CD4-positive, alpha-beta T cell treated with Interleukin-2 at 100 ng/mL for 4 hours (primary cell): ENCODE measurements at regions not wholly inside any gene's neighbourhood (a gene's known extent, or its start where the extent isn't known, plus 50 kb on each side); places are given as distances from the start of the nearest gene placed in this dataset.
A peak's percentile ranks its signal among the peaks of the same experiment; 100 is the strongest.

Source experiments
- DNase-seq: peaks from one replicate; pipeline ENCODE4 v3.0.0-alpha.2; 2020; ENCODE audit warnings: low spot score

DNA sequence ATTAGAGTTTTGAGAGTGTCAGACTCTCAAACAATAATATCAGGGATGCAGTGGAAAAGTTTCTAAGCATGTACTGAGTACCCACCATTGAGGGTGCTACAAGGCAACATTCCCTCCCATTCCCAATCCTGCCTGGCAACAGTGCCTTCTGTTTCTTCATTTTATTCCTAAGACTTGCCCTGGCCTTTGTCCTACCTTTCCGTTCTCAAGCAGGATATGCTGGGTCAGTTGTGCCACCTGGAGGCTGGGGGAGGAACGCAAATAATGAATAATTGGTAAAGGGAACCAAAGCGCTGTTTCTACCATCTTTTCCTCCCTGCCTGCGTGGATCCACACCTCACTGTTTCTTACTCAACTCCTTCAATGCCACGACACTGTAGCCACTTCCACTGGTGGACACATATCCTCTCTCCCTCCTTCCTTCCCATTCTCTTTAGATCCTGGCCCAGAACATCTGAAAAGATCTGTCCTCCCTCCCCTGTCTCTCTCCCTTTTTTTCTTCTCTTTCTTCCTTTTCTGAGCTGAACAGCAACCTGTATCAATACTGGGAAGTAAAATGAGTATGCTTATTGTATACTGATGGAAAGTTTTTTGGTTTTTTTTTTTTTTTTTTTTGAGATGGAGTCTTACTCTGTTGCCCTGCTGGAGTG lies 149.5 kb downstream of the C9orf152 start:
- peak; percentile 55 for DNase-seq

DNA sequence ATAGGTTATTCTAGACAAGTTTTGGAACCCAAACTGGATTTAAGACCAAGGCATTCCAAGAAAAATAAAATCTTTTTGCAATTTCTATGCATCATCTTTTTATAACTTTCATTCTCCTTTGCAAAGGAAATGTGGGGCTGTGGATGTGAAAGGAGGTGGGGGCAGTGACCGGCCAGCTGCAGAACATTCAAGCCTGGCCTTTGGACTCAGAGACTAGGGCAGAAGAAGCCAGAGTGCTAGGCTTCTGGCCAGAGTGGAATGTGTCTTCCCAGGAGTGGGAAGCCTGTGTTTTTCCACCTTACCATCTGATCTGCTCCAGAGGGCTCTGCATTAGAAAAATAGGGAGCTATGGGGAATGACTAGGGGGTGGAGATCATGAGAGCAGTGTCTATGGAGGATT lies 148.5 kb downstream of the C9orf152 start:
- no peak for DNase-seq

DNA sequence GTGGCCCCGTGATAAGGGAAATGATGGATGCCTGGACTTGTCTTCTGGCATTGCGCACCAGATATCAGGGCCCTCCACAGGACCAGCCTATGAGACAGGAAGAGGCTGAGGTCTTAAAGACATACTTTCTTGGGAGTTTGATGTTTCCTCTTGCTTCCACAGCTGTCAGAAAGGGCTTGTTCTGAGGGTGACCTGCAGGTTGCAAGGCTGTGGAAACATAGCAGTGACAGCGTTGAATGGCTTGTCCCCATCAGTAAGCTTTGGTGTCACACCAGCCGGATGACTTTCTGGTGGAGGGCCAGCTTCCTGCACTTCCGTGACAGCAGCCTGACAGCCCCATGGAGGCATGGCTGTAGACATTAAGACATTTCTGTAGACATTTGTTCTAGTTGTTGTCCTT lies 143.2 kb downstream of the C9orf152 start:
- DNase-seq = no peak

DNA sequence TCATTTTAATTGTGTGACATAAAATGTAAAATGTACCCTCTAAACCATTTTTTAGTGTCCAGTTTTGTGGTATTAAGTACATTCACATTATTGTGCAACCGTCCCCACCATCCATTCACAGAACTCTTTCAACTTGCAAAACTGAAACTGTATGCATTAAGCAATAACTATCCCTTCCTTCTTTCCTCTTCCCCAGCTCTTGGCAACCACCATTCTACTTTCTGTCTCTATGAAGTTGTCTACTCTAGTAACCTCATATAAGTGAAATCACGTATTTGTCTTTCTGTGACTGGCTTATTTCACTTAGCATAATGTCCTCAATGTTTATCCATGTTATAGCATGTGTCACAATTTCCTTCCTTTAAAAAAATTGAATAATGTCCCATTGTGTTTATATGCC lies 142.4 kb downstream of the C9orf152 start:
- no peak for DNase-seq

DNA sequence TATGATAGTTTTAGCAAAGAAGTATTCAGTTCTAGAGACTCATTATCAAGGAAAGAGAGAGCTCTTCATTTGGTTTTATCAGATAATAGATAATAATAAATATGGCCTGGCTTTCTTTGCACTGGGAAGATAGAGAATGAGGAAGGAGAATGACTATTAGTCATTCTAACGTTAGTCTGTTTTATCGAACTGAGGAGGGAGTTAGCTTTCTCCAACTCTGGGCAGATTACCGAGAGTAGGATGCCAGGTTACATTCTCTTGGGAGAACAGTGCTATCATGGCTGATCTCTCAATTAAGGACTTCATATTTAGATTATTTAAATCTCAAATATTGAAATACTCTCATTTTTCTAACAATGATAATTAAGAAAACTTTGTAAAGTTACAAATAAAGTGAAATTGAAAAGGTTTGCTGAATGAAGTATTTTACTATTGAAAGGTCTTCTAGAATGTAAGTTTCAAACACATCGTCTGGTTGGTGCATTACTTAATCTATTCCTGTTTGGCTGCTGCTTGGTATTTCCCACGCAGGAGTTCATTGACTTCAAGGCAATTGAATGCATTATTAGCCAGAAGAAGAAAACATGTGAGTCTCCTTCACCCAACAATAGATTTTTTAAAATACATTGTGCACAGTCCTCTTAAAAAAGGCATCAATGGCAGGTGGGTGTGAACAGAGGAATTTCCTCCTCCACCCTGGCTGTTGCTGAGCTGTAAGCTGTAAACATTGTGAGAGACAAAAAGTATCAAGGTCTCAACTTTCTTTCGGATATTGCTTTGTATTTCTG lies 140.8 kb downstream of the C9orf152 start:
- DNase-seq = no peak

DNA sequence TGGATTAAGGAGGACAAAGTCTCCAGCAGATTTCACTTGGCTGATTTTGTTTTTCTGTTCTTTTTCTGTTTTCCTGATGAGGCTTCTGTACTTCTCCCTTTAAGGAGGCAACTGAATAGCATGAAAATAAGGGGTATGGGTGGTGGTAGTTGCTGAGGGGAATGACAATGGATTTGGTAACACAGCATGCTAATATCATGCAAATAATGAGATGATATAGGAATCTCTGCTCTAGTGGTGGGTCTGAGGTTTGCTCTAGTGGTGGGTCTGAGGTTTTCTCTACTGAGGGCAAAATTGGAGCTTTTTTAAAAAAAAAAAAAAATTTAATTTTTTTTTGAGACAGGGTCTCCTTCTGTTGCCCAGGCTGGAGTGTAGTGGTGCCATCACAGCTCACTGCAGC lies 139.7 kb downstream of the C9orf152 start:
- DNase-seq = no peak

DNA sequence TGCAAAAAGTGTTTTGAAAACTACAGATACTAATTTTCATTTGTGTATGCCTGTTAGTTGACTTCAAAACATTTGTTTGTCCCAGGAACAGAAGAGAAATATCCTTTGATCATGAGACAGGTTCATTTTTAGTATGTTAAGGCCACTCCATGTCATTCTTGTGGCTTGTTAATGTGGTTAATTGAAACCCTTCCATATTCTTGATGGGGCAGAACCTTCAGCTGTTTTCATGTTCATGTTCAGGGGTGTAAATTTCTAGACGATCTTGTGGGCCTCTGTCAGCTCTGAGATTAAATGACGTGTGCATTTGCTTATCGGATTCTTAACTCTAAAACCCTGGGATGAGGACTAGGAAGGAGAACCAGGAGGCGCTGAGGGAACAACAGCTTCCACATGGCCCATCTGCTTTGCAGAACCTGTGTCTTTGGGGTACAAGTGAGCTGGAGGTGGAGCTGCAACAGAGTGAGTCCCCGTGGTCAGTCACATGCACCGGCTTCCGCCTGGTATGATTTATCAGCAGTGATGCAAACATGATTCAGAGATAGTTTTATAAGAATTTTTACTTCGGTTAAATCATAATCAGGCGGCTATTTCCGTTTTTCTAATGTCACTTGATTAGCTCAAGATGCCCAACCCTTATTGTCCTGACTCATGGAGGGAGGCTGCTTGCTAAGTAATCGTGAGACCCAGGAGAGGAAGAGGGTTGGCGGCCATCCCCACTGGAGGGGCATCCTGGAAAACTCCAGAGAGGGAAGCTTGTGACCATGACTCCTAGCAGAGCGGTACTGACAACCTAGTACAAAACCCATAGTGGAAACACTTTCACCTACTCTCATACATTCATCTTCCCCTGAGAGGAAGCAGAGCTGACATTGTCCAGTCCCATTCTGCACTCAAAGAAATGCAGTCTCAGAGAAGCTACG lies 138.4 kb downstream of the C9orf152 start:
- no peak for DNase-seq

DNA sequence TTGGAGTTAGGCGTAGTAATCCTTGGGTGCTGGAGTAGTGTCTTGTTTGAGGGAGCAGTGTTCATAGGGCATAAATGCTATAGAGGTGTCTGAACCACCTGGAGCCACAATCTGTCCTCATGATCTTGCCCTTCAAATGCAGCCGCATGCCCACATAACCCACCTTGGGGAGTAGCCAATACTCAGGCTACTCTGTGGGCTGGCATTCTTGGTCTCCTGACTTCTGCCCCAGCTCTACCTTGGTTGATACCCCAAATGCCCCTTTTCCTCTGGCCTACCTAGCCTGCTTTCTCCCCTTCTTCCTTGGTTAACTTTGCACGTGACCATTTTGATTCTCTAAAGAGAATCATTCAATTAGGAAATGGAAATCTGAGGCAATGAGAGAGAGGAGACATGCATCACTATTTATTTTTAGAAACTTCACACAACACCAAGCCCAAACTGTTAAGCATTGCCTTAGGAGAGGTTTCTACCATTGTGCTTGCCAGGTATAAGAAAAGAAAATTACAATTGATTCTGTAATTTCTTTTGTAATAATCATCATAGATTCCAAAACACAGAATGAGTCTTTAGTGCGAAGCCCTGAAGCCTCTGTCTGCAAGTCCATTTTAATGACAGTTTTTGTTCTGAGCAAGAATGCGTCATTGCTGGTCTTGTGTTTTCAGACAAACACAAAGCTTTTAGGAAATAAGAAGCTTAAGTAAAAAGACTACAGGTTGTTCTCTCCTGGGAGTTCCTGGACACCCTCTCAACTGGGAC lies 135.2 kb downstream of the C9orf152 start:
- DNase-seq = no peak

DNA sequence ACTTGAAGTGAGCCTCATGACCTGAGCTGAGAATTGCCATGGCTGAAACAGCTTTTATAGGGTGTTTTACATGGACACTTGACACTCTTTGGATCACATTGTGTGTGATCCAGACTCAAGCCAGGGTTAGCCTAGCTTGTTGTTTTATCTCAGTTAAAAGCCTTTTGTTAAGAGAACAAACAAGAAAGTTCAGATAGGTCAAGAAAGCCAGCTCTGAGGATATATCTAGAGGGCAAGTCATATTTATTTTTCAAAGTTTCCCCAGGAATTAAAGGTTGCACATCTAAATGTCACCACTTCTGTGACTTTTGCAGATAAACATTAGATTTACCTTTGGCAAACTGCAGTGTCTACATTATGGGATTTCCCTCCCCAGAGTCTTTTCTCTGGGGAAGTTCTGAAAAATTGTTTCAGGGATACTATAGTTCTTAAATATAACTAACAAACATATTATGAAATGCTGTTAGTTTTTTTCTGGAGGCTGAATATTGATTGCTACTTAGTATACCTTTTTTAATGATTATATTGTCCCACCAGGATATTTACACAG lies 134.5 kb downstream of the C9orf152 start:
- DNase-seq = no peak

DNA sequence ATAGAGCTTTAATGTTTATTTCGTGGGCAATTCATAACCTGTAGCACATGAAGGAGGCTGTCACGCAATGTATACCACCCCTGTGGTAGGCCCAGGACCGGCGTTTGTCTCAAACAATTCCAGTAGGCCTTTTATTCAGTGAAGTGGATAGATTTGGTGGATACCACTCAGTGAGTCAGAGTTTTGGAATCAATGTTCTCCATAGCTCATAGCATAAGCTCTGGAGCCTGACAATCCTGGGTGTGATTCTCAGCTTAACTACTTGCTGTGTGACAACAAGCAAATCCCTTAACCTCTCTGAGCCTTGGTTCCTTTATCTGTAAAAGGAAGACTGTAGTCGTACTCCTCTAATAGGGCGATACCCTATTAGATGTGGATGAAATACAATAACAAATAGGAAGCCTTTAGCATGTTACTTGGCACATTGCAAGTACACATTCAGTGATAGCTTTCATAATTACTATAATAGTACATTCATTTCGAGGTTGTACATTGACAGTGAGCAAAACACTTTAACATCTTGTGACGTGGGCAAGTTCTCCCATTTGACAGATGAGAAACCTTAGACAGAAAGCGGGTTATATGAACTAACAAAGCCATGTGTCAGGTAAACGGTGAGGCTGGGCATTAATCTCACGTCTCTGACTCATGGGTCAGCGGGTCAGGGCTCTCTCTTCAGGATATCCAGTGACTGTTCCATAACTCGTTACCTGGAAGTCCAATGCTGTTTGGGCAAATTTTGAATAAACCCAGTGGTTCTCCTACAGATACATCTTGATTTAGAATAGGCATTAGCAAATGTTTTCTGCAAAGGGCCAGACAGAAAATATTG lies 130.8 kb downstream of the C9orf152 start:
- DNase-seq = no peak

DNA sequence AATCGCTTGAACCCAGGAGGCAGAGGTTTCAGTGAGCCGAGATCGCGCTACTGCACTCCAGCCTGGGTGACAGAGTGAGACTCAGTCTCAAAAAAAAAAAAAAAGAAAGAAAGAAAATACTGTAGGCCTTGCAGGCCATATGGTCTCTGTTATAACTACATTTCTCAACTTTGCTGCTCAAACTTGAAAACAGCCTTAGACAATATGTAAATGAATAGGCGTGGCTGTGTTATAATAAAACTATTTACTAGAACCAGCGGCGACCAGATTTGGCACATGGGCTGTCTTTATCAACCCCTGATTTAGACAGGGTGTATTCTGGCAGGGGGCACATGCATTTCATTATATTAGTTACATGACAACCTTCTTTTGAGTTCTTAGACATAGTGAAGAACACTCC lies 130.0 kb downstream of the C9orf152 start:
- DNase-seq = no peak

DNA sequence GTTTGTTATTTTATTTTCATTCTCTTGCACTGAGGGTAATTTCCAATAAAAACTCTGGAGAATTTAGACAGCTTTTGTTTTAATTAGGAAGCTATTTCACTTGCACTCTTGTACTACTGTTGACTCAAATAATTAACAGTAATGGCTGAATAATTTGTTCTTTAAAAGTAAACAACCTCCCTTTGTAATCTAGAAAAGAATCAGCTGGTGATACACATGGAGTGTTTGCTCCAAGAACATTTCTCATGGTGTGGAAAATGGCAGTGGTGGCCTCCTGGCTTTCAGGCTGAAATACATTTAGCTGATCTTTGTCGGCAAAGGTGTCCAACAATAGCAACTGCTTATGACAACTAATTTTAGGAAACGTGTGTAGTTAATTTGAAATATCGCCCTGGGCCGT lies 129.4 kb downstream of the C9orf152 start:
- DNase-seq = no peak

DNA sequence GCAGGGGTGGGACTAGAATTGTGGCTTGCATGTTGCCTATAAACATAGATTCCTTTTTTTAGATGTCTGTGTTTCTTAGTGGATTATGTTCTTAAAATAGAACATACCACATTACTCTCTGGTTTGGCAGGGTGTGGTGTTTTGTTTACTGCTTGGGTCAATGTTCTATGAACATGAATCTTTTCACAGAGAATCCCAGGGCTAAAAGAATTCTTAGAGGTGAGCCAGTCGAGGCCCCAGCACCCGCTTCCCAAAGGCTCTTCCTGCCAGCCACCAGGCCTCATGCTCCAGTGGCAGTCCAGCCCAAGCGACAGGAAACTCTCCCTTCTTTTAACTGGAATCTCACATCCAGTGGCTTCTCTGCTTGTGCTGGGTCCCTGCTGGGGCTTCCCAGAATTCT lies 126.6 kb downstream of the C9orf152 start:
- no peak for DNase-seq

DNA sequence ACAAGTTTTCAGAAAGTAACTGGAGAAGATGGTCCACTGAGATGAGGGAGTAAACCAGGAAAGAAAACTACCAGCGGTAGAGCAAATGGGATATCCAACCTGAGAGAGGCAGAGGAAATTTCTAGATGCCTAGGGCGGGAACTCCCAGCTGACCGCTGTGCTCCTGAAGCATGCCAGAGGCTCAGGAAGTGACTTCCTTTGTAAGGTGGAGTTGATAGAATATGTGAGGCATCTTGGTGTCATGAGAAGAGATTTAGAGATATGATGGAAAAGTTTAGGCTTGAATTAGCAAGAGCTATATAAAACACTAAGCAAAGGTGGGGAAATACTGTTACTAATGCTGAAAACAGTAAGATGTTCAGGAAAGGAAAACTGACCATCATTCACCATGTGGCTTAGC lies 124.1 kb downstream of the C9orf152 start:
- DNase-seq = no peak

DNA sequence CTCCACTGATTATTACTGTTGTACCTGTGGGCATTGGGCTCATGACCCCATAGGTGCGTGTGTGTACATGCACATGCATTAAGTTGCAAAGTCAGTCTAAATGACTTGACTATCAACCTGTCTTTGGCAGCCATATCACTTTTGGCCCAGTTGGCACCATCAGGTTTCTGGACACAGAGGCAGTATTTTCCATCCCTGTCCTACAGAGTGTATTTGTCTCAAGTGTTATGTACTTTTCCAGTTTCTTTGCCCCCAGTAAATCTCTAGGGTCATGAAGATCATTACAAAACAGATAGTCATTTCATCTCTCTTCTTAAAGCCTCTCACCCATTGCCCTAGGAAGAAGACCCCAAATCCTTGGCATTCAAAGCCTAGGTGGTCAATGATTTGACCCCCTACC lies 121.4 kb downstream of the C9orf152 start:
- no peak for DNase-seq

DNA sequence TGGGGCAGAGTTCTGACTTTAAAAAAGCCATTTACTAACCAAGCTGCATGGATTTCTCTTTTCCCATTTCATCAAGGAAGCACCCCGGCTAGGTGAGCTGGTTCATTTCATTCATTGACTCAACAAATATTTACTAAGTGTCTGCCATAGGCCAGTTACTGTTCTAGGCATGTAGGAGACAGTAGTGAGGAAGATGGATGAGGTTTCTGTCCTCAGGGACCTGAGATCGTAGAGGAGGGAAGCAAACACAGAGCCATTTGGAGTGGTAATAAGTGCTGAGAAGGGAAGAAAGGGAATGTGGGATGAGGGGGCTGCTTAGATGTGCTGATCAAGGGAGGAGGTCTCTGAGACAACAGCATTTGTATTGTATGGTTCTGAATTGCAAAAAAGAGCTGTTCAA lies 120.4 kb downstream of the C9orf152 start:
- DNase-seq = no peak

DNA sequence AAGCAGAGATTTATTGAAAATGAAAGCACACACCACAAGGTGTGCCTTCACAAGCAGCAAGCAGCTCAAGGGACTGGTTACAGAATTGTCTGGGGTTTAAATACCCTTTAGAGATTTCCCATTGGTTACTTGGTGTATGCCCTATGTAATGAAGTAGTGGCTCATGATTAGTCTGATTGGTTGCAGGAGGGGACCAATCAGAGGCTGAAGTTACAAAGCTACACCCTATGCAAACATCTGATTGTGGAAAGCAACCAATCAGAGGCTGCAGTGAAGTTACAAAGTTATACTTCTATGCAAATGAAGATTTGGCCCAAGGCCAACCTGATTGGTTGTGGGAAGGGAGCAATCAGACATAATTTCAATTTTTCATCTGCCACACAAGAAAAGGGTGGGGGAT lies 119.9 kb downstream of the C9orf152 start:
- no peak for DNase-seq

DNA sequence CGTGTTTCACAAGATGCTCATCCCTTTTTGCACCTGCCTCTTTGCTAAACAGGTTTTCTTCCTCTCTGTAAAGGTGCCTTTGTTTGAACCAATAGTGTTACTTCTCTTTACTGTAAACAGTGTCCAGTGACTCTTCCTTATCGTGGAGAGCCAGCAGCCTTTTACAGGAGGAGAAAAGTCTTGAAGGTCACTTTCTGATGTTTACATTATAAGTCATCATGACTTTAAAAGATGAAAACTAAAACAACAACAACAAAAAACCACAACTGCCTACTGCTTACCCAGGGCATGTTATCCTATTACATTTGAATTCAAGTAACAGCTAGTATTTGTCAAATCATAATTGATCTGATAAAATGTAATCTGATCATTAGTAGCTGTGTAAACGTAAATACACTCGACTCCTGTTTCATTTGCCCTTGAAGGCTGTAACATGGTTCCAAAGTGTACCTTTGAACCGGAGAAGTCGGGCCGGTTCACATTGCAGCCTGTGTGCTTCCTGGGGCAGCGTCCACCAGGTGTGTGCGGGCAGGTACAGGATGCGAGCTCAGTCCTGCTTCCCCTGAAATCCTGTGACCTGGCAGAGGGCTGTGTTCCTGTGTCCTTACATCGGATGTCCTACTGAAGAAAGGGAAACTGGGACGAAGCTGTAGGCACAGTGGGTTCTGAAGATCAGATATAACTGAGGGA lies 118.1 kb downstream of the C9orf152 start:
- no peak for DNase-seq

DNA sequence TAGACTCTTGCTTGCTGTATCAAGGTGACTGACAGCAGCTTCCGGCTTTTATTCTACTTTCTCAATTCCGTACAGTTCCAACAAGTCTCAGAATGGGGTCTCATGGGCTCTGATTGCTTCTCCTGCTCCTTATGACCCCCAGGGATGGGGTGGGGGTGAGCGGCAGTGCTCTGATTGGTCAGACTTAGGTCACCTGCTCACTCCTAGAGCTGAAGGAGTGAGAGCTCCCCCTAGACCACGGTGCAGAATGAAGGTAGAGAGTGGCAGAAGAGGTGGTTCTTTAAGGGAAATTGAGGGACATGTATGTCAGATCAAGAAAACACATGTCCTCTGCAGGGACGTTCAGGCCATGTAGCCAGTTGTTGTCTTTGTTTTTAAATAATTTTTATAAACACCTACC lies 115.2 kb downstream of the C9orf152 start:
- DNase-seq = no peak

DNA sequence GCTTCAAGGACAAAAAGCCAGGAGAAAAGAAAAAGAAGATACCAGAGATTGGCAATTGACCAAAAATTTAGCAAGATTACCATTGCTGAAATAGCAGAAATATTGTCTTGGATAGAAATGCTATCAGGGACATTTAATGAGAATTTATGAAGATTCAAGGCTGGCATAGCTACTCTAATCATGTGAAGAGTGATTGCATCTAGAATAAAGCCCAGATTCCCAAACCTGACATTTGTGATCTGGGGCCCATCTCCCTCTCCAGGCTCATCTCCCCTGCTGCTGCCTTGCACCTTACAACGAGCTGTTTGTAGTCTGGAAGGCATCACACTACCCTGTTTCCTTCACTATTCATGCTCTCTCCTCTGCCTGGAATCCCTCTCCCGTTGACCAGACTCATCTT lies 114.5 kb downstream of the C9orf152 start:
- DNase-seq = no peak
